ENCODE measurements at regions not wholly inside any gene's neighbourhood (a gene's known extent, or its start where the extent isn't known, plus 50 kb on each side); places are given as distances from the start of the nearest gene placed in this dataset.
"Not testable (repeated sequence)": the region's sequence is repeated elsewhere in the genome, so short reads cannot be mapped to it uniquely, and the experiment has no call there.

DNA sequence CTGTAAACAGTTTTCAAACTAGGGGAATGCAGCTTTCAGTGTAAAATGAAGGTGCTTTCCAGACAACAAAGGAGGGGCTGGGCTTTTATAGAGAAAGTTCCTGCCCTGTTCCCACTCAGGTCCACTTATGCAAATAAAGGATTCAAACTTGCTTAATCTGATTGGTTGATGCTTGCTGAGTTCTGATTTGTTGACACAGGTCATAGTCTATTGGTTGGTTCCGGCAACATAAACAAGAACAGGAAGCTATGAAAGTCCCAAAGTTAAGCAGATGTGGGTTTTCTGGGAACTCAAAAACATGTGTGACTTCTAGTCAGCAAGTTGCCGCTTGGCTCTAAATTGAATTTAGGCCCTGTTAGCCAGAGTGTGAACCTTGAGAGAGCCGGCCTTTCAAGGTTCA, 194.2 kb upstream of the SVIL start:
- DNase-seq (ENCODE audit: low spot score), result no peak

DNA sequence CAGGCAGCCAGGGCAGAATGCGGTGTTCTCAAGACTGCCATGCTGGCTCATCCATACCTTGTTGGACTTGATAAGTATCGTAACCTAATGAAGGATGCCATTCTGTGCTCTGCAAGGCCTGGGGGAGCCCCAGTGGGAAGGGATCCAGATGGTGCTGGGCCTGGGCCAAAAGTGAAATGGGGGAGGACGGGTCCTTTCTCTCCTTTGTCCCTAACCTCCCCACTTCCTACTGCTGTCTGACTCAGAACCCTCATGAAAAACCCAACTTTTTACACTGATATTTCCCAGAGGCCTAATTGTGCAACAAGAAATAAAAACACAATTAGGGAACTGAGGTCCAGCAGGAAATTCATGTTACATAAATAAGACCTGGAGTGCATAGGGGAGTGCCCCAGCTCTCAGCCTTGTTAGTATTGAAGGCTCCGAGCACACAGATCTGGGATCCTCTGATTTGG, 193.7 kb upstream of the SVIL start:
- no peak for DNase-seq (ENCODE audit: low spot score)

DNA sequence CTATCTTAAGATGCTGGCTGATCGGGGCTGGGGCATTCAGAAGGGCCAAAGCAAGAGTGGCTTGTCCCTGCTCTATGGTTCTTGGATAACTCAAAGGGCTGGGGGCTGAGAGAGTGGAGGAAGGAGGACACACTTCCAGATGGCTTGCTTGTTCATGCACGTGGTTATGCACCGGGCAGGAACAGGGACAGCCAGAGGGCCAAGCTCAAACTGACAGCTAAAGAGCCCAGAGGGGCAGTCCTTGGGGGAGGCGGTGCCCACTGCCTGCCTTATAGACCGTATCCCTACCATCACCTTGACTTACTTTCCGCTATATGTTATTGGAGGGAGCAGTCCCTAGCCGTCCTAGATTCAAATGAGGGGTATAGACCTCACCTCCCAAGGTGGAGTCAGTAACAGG, 192.7 kb upstream of the SVIL start:
- no peak for DNase-seq (ENCODE audit: low spot score)

DNA sequence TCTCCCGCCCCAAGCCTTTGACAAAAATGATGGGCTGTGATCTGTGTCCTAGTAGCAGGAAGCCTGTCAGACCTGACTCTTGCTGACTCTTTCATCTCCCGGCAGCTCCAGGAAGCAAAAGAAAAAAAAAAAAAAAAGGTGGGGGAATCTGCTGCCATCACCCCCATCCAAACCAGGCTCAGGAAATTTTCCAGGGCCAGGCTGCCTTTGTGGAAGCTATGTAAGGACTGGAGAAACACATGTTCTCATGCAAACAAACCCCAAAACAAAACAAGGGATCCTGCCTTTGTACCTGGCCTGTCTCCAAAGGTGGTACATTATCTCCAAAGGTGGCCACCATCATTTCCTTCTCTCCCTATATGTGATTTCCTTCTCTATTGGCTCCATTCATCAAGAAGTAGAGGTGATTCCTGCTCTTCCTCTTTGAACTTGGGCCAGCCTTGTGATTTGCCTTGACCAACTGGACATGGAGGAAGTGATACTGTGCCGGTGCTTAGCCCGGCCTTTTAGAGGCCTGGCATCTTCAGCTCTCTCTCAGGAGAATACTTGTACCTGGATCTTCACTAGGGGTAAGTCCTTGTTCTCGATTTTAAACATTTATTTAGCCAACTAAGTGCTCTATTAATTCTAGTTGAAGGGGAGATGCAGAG, 192.2 kb upstream of the SVIL start:
- DNase-seq (ENCODE audit: low spot score), result no peak

DNA sequence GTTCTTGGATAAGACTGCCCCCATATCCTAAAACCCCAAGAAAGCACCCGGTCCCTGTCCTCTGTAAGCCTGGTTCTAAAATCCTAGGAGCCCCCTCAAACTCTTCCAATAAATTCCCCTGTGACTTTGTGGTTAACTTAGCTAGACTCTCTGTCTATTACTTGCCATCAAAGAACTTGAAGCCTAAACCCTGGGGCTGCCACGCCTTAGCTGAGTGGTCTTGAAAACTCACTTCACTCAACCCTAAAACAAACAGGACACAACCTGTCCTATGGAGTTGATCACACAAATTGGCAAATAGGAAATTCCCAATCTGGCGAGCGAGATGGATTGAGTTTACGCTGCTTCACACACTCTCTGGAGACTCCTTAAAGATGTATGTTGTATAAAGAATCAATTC, 191.4 kb upstream of the SVIL start:
- DNase-seq (ENCODE audit: low spot score), result no peak

DNA sequence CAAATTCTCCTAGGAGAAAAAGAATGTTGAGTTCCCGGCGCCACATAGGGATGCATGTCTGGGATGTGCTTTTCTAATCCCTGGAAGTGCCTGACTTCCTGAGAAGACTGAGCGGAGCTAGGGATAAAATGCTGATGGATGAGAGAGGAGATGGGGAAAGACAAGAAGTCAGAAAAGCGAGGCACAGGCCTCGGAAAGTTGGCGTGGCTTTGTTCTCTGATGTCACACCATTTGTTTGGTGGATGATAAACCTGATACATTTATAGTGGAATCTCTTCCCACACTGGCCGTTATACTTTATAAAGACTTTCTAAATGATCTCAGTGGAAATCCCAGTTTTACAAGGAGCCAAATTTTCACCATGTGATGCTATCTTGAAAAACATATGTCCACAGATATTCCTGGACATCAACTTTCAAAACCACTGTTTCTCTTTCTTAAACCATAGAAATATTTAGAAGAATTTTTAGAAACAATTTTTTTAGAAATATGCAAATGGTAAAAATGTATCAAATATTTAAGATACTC, 188.8 kb upstream of the SVIL start:
- DNase-seq (ENCODE audit: low spot score), result peak; percentile 81

DNA sequence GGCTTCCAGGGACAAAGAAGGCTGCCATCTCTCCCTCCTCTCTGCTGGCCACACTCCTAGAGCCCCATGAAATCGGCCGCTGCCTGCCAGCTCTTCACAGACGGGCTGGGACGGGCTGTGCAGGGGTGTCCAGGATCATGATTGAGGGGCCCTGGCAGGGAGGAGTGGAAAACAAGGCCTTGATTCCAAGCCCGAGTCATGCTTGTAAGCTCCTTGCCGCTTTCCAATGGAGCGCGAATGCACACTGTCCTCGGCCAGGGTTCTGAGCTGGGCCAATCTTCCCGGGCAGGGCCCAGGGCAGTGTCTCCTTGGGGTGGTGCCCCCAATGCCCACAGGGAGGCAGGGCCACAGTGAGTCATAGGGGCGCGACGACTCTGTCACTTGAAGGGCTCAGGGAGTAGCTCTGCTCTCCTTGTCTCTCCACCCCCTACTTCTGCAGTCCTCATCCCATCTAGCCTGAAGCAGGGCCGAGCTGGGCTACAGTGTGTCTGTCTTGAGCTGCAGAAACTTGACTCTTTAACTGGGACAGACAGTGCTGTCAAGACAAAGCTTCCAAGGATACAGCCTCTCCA, 186.2 kb upstream of the SVIL start:
- no peak for DNase-seq (ENCODE audit: low spot score)

DNA sequence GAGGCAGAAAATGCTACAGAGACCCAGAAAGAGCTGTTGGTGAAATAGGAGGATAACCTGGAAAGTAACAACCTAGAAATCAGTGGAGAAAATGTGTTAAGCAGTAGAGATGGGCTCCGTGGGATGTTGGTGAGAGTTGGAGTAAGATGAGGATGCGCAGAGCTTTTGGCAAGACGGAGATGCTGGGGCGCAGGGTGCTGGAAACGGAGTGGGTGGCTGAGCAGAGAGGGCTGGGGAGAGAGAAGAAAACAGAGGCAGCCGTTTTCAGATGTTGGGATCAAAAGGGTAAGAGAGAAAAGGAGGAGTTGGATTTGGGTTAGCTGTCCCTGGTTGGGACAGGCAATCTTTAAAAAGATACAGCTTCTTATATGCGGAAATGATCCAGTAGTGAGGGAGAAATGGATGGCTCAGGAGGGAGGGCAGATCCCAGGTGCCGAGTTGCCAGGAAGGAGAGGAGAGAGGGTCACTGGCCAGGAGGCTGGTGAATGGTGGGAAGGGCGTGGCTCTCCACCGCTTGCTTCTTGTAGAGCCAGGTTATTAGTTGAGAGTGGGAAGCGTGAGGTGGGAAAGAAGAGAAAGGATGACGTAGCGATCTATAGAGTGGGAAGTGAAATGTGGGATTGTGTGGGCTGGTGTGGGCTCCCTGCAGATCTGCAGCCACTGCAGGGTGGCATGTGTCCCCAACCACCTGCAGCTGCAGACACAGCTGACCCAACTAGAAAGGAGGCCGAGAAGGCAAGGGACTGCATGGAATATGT, 182.2 kb upstream of the SVIL start:
- no peak for DNase-seq (ENCODE audit: low spot score)

DNA sequence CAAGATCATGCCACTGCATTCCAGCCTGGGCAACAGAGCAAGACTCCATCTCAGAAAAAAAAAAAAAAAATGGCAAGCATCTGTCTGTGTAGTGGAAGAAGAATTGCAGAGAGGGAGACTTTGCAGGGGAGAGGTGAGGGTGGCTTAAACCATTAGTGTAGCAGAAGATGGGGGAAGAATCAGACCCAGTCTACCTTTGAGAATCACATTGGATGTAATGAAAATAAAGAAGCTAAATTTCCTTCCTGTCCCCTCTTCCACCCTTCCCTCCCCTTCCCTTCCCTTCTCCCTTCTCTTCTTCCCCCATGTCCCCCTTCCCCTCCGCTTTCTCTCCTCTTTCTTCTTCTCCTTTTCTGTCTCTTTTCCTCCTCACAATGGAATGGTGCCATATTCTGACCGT, 180.8 kb upstream of the SVIL start:
- DNase-seq (ENCODE audit: low spot score), result no peak

DNA sequence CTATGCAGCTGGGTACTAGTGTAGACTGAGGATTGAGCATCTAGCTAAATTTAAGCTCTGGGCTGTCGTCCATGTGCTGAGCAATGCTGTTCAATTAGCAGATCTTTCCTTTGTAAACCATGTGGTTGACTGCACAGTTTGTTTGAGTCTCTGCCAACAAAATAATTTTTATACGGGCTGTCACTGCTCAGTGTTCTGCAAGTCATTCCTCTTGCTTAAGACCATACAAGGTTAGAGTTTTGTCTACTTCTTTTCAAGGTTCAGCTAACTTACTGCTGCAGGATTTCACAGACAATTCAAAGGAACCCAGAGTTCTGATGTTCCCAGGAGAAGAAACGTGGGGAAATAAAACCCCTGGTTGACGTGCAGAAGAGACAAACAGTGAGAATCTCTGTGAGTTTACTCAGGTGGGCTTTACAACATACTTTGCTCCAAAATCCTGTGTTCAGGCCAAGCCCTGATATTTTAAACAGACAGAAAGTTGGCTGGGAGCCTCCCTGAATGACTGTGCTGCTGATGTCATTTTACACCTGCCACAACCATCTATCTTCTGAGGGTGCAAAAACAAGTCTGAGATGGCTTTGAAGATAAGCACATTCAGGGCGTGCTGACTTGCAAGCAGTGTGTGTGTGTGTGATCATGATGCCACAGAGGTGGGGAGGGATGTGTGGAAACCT, 177.1 kb upstream of the SVIL start:
- peak; percentile 96 for DNase-seq (ENCODE audit: low spot score)

DNA sequence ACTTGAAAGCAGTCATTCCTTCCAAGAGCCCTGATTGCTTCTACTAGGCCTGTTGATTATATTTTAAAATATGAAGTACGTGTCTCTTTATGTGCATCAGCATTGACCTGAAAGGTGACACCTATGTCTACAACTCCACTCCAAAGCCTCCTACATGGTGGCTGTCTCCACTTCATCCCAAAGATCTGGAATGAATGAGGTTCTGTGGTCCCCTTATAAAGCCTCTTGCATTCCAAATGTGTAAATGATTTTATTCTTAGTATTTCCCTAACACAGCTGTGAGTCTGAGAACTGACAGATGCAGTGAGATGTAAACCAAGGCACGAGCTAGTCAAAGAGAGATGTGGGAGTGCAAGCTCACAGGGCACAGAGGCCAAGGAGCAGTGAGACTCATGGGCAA, 176.0 kb upstream of the SVIL start:
- no peak for DNase-seq (ENCODE audit: low spot score)

DNA sequence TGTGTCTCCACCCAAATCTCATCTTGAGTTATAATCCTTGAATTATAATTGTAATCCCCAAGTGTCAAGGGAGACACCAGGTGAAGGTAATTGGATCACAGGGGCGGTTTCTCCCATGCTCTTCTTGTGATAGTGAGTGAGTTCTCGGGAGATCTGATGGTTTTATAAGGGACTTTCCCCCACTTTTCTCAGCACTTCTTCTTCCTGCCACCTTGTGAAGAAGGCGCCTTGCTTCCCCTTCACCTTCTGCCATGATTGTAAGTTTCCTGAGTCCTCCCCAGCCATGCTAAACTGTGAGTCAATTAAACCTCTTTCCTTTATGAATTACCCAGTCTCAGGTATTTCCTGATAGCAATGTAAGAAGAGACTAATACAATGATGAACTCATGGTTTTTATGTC, 175.5 kb upstream of the SVIL start:
- not testable (repeated sequence) for DNase-seq (ENCODE audit: low spot score)

DNA sequence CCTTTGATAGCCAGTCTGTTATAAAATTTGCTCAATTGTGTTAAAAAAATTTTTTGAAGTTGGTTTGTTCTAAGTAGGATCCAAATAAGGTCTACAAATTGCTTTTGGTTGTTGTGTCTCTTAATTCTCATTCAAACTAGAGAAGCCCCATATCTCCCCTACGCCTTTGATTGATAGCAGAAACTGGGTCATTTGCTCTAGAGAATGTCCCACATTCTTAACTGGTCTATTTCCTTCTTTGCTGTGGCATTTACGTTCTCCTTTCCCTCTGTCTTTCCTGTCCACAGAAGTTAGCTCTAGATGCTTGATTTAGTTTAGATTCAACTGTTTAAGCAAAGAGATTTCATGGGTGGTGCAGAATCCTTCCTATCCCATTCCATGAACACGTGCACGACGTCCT, 174.6 kb upstream of the SVIL start:
- no peak for DNase-seq (ENCODE audit: low spot score)

DNA sequence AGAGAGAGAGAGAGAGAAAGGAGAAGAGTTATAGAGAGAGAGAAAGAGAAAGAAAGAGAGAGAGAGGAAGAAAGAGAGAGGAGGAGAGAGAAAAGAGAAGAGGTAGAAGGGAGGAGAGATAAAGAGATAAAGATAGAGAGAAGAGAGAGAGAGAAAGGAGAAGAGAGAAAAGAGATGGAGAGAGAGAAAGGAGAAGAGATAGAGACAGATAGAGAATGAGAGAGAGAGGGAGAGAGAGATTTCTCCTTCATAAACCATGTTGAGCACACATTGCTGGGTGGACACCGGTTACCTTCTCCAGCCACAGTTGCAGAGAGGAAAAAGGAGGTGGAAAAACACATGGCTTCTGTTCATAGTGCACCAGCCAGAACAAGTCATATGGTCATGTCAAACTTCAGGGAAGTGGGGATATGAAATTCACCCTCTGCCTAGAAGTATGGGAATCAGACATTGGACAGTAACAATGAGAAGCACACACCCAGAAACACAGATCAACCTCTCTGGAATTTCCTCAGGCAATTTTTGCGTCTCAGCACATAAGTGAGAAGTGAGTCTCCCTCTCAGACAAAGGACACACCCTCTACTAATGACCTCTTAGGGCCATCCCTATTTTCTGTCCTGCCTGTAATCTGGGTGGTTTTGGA, 172.5 kb upstream of the SVIL start:
- peak; percentile 58 for DNase-seq (ENCODE audit: low spot score)

DNA sequence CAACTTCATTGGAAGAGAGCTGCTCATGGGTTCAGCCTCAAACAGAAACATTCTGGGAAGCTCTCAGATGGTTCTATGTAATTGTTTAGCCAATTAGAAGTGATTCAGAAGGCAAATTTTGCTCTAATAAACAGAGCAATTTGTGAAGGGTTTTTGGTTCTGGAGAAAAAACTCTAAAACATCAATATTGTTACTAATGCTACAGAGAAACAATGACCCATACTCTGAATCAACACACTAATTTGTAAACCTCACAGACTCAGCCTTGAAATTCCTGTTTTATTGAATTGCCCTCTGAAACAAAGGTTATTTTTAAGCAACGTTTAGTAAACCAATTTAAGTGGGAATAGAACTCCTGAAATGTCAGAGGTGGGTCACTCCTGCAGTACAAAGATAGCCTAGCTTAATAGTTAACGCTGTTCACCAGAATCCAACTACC, 171.6 kb upstream of the SVIL start:
- DNase-seq (ENCODE audit: low spot score), result no peak

DNA sequence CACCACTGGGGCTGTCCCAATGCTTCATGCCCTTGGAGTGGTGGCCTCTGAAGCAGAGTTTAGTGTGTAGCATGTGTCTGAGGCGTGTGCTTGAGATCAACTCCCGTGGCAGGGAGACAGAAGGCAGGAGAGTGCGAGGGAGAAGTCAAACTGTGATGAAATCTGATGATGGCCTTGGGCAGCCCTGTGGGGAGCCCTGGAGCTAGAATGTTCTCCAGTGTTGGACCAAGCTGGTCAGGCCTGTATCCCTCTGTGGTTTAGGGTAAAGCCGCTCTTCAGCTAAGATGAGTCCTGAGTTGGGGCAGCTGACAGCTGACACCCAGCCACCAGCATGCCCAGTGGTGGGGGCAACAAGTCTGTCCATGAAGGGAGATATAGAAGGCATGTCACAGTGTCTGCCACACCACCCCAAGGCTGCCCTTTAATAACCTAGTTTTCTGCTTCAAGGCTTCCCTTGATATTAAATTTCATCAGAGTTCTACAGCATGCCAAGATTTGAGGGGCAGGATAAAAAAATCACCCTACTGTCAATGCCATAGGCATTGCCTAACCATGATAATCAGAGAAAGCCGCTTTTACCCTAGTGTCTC, 170.5 kb upstream of the SVIL start:
- no peak for DNase-seq (ENCODE audit: low spot score)

DNA sequence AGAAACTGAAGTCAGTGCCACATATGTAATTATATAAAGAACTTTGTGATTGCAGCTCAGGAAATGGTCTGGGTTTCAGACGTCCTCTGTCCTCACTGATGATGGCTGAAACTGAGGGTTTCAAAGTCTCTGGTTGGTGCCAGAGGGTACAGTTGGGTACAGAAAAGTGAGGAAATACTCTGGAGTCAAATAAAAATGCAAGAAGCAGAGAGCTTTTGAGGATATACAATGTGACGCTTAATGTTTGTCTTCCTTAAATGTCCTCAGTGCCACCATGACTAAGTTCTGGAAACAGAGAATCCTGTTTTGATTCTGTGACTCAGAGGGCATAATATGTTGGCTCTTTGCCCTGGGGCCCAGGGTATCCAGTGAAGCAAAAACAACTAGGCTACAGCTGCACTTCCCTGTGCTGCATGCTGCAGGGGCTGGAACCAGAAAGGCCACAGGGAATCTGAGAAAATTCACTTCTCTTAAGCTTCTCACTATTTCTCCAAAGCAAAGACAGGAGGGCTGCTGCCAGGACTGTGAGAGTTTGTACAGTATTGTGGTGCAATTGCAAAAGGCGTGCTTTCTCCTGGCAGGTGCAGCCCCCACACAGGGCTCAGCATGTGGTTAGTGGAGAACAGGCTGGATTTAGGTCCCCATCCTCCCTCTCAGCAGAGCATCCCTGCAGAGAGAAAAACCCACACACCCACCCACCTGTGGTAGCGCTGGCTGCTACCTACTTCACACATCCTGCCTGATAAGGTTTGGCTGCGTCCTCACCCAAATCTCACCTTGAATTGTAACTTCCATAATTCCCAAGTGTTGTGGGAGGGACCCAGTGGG, 169.5 kb upstream of the SVIL start:
- peak; percentile 88 for DNase-seq (ENCODE audit: low spot score)

DNA sequence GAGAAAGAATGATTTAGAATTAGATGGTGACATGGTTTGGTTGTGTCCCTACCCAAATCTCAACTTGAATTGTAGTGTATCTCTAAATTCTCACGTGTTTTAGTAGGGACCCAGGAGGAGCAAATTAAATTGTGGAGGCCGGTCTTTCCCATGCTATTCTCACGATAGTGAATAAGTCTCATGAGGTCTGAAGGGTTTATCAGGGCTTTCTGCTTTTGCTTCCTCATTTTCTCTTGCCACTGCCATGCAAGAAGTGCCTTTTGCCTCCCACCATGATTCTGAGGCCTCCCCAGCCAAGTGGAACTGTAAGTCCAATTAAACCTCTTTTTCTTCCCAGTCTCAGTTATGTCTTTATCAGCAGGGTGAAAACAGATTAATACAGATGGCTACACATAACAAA, 167.4 kb upstream of the SVIL start:
- DNase-seq (ENCODE audit: low spot score), result no peak

DNA sequence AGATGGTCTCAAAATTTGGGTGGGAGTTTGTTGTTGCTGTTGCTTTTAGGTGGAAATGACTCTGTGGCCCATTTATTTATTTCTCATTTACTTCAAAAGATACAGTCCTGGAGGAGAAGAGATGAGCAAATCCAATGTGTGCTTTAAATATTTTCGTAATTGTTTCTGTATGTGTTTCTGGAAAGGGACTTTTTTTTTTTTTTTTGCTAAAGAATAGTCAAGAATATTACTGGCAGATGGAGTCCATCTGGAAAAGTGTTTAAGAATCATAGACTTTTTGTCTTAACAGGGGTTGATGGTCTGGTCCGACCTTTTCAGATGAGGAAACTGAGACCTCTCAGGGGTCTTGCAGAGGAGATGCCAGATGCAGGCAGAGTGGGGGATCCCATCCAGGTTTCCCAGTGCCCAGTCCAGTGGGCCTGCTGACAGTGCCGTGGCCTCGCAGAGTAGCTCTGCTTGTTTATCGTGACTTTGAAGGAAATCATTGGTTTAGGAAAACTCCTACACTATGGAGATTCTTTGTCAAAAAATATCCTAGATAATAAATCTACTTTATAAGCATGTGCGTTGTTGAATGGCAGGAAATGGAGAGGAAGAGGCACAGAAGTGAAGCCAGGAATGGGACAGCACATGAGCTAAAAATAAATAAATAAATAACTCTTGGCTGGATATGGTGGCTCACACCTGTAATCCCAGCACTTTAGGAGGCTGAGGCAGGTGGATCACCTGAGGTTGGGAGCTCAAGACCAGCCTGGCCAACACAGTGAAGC, 164.3 kb upstream of the SVIL start:
- no peak for DNase-seq (ENCODE audit: low spot score)

DNA sequence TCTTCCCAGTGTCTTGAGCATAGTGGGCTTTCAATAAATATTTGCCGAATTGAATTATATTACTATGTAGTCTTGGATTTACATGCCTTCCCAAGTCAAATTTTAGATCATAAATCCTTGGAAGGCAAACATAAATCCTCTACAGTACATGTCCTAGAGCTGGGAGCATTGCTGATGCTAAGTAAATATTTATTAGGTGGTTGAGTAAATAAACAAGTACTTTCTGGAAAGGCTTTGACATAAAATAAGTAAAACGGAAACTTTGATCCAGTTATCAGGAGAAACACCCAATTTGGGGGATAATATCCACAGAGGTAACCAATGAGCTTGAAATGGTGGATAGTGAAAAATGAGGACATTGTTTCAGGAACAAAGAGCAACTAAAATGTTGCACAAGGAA, 162.8 kb upstream of the SVIL start:
- DNase-seq (ENCODE audit: low spot score), result no peak

Data from umbilical cord (tissue), 1 donor.